Hepatocyte (in vitro differentiated cells): ENCODE measurements at regions not wholly inside any gene's neighbourhood (a gene's known extent, or its start where the extent isn't known, plus 50 kb on each side); places are given as distances from the start of the nearest gene placed in this dataset.
"Not testable (repeated sequence)": the region's sequence is repeated elsewhere in the genome, so short reads cannot be mapped to it uniquely, and the experiment has no call there.

ENCODE experiments used
- DNase-seq: peaks from one replicate; pipeline ENCODE4 v3.0.0-alpha.2; 2016; ENCODE audit warnings: low spot score
- H2AFZ ChIP-seq: fragments of 200-600 bp; sonication (generic); 2 replicates; pipeline ENCODE4 v1.6.0; 2016; ENCODE audit warnings: antibody characterized with exemption, mild to moderate bottlenecking
- H3K27ac ChIP-seq: fragments of 200-600 bp; sonication (generic); 2 replicates; pipeline ENCODE4 v1.5.1; 2016; ENCODE audit warnings: mild to moderate bottlenecking
- H3K27me3 ChIP-seq: fragments of 200-600 bp; sonication (generic); 2 replicates; pipeline ENCODE4 v1.6.1; 2016
- H3K36me3 ChIP-seq: fragments of 200-600 bp; sonication (generic); replicated peaks from 2 replicates; pipeline ENCODE4 v1.5.1; 2016; ENCODE audit warnings: low read depth; ENCODE audit not compliant: insufficient read depth
- H3K4me1 ChIP-seq: fragments of 200-600 bp; sonication (generic); 2 replicates; pipeline ENCODE4 v1.5.1; 2016; ENCODE audit warnings: mild to moderate bottlenecking, moderate library complexity; ENCODE audit not compliant: insufficient read depth
- H3K4me2 ChIP-seq: fragments of 200-600 bp; sonication (generic); 2 replicates; pipeline ENCODE4 v1.6.0; 2016
- H3K4me3 ChIP-seq: fragments of 200-600 bp; sonication (generic); 2 replicates; pipeline ENCODE4 v1.5.1; 2016; ENCODE audit warnings: mild to moderate bottlenecking
- H3K79me2 ChIP-seq: fragments of 200-600 bp; sonication (generic); 2 replicates; pipeline ENCODE4 v1.6.0; 2017; ENCODE audit warnings: mild to moderate bottlenecking
- H3K9me2 ChIP-seq: fragments of 200-600 bp; sonication (generic); replicated peaks from 2 replicates; pipeline ENCODE4 v1.6.0; 2017; ENCODE audit warnings: mild to moderate bottlenecking; ENCODE audit not compliant: insufficient read depth
- H3K9me3 ChIP-seq: fragments of 200-600 bp; sonication (generic); 2 replicates; pipeline ENCODE4 v1.5.1; 2016; ENCODE audit warnings: low read depth, mild to moderate bottlenecking
- H4K20me1 ChIP-seq: fragments of 200-600 bp; sonication (generic); 2 replicates; pipeline ENCODE4 v1.6.0; 2016; ENCODE audit warnings: mild to moderate bottlenecking; ENCODE audit not compliant: insufficient read depth, poor library complexity, severe bottlenecking
- EZH2 ChIP-seq: fragments of 200-600 bp; sonication (generic); IDR thresholded peaks from 2 replicates; pipeline ENCODE4 v1.6.1; 2016; ENCODE audit warnings: antibody characterized with exemption, mild to moderate bottlenecking, borderline replicate concordance
- EZH2phosphoT487 ChIP-seq: fragments of 200-600 bp; sonication (generic); IDR thresholded peaks from one replicate; pipeline ENCODE4 v1.6.1; 2018; ENCODE audit warnings: antibody characterized with exemption, mild to moderate bottlenecking, low read depth, moderate library complexity; ENCODE audit not compliant: unreplicated experiment, severe bottlenecking
- WGBS: methylation state at CpG from one replicate; pipeline ENCODE4 v1.1.6; 2016; ENCODE audit warnings: low lambda C conversion rate; ENCODE audit errors: missing lambda C conversion rate; 5-methylcytosine and 5-hydroxymethylcytosine counted together
- TF ChIP-seq, protein P1 (sequence below): fragments of 200-600 bp; sonication (generic); IDR thresholded peaks from 2 replicates; pipeline ENCODE4 v1.5.1; 2016; ENCODE audit warnings: antibody characterized with exemption, mild to moderate bottlenecking; ENCODE audit not compliant: poor library complexity

DNA sequence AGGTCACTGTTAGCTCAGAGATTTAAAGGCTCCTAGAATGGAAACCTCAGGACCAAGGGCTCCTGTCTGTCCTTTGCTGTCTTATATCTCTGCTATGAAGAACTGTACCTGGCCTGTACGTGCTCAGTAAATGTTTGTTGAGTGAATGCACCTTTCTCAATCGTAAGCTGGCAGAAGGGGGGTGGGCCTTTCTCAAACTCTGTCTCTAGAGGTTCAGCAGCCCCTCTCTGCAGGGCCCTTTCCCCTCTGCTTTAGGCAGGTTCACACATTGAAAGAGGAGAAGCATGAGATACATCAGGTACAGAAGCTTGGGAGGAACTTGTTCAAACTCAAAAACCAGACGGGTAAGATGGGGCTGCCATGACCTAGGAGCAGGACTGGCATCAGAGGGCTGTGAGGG is 155.6 kb downstream of the GOLGA6L4 start:
- no peaks in the 10 kb centered on the region for H3K9me3 ChIP-seq
- H3K27me3 ChIP-seq: no peaks in the 10 kb centered on the region
- H3K4me1 ChIP-seq: no peaks in the 10 kb centered on the region
- no peaks in the 10 kb centered on the region for H3K9me2 ChIP-seq
- H3K4me3 ChIP-seq: no peak overlapping the region
- no peak overlapping the region for H3K4me2 ChIP-seq
- H3K79me2 ChIP-seq: no peaks in the 10 kb centered on the region
- TF ChIP-seq EZH2phosphoT487 (no peak), EZH2 (no peak)
- TF ChIP-seq, protein P1, sequence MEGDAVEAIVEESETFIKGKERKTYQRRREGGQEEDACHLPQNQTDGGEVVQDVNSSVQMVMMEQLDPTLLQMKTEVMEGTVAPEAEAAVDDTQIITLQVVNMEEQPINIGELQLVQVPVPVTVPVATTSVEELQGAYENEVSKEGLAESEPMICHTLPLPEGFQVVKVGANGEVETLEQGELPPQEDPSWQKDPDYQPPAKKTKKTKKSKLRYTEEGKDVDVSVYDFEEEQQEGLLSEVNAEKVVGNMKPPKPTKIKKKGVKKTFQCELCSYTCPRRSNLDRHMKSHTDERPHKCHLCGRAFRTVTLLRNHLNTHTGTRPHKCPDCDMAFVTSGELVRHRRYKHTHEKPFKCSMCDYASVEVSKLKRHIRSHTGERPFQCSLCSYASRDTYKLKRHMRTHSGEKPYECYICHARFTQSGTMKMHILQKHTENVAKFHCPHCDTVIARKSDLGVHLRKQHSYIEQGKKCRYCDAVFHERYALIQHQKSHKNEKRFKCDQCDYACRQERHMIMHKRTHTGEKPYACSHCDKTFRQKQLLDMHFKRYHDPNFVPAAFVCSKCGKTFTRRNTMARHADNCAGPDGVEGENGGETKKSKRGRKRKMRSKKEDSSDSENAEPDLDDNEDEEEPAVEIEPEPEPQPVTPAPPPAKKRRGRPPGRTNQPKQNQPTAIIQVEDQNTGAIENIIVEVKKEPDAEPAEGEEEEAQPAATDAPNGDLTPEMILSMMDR: no peak
- DNase-seq: no peak
- H3K27ac ChIP-seq: no peak overlapping the region
- WGBS: 75% methylated on average over 3 of the region's 3 CpGs
- H4K20me1 ChIP-seq: no peaks in the 10 kb centered on the region
- no peaks in the 10 kb centered on the region for H3K36me3 ChIP-seq
- H2AFZ ChIP-seq: no peak overlapping the region

DNA sequence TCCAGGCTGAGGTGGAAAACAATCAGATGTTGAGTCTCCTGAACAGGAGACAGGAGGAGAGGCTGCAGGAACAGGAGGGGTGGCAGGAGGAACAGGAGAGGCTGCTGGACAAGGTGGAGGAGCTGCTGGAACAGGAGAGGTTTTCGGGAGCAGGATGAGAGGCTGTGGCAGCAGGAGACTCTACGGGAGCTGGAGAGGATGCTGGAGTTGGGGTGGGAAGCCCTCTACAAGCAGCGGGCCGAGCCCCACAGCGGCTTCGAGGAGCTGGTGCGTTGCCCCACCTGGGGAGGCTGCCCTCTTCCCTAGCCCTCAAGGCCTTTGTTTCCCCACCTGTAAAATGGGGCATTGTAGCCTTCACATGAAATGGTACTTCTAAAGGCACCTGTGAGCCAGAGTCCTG is 156.4 kb downstream of the GOLGA6L4 start:
- H3K79me2 ChIP-seq, H3K27me3 ChIP-seq, H4K20me1 ChIP-seq, DNase-seq, H3K36me3 ChIP-seq, H3K9me3 ChIP-seq, H3K4me3 ChIP-seq, H3K9me2 ChIP-seq, H2AFZ ChIP-seq, H3K27ac ChIP-seq, H3K4me2 ChIP-seq, H3K4me1 ChIP-seq: not testable (repeated sequence)
- WGBS: 92% methylated on average over 7 of the region's 7 CpGs

- H3K9me2 ChIP-seq, H3K9me3 ChIP-seq, H3K4me1 ChIP-seq, H3K27me3 ChIP-seq, H3K4me3 ChIP-seq, H3K27ac ChIP-seq, H4K20me1 ChIP-seq, H2AFZ ChIP-seq, H3K36me3 ChIP-seq, H3K4me2 ChIP-seq, DNase-seq, H3K79me2 ChIP-seq: not testable (repeated sequence)
- 69% methylated on average over 8 of the region's 8 CpGs for WGBS
These were observed 157.9 kb downstream of the GOLGA6L4 start for GRCh38 chr15:84393386-84393936.

GRCh38 chr15:84393966-84394365 is 158.4 kb downstream of the GOLGA6L4 start:
- H3K27me3 ChIP-seq: not testable (repeated sequence)

DNA sequence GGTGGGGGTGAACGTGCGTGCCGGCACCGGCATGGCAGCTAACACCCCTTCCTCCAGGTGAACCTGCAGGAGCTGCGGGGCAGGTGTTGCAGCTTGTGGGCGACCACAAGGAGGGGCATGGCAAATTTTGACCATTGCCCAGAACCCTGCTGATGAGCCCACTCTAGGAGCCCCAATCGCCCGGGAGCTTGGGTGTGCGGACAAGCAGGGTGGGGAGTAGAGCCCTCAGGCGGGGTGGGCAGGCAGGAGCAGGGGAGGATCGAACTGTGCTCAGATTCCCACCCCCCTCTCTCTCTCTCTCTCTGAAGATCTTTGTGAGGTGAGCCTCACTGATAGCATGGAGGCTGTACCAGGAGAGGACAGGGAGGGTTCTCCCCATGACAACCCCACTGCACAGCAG is 159.8 kb downstream of the GOLGA6L4 start:
- H3K79me2 ChIP-seq, H3K36me3 ChIP-seq, H2AFZ ChIP-seq, H3K9me3 ChIP-seq, H3K4me2 ChIP-seq, H4K20me1 ChIP-seq, H3K4me3 ChIP-seq, H3K27ac ChIP-seq, DNase-seq, H3K4me1 ChIP-seq, H3K9me2 ChIP-seq, H3K27me3 ChIP-seq: not testable (repeated sequence)
- 89% methylated on average over 5 of the region's 11 CpGs for WGBS

More at GRCh38 chr15:84393966-84394365, 158.4 kb downstream of the GOLGA6L4 start:
- DNase-seq, H4K20me1 ChIP-seq, H3K36me3 ChIP-seq, H2AFZ ChIP-seq, H3K4me3 ChIP-seq, H3K9me2 ChIP-seq, H3K4me1 ChIP-seq, H3K9me3 ChIP-seq, H3K79me2 ChIP-seq, H3K27ac ChIP-seq, H3K4me2 ChIP-seq: not testable (repeated sequence)
- 96% methylated on average over 5 of the region's 5 CpGs for WGBS

GRCh38 chr15:84395881-84396280 is 160.3 kb downstream of the GOLGA6L4 start:
- H3K9me2 ChIP-seq, H3K27ac ChIP-seq, H3K79me2 ChIP-seq, H3K4me3 ChIP-seq, H4K20me1 ChIP-seq, H3K9me3 ChIP-seq, H3K4me1 ChIP-seq, DNase-seq, H3K27me3 ChIP-seq, H2AFZ ChIP-seq, H3K4me2 ChIP-seq, H3K36me3 ChIP-seq: not testable (repeated sequence)
- 91% methylated on average over 6 of the region's 6 CpGs for WGBS

GRCh38 chr15:84397066-84397465 is 161.5 kb downstream of the GOLGA6L4 start:
- H4K20me1 ChIP-seq, H3K36me3 ChIP-seq, H3K9me3 ChIP-seq, H3K79me2 ChIP-seq, H3K9me2 ChIP-seq, H3K4me2 ChIP-seq, H3K27ac ChIP-seq, H3K4me3 ChIP-seq, H2AFZ ChIP-seq, DNase-seq, H3K4me1 ChIP-seq, H3K27me3 ChIP-seq: not testable (repeated sequence)
- 98% methylated on average over 18 of the region's 18 CpGs for WGBS

GRCh38 chr15:84398087-84398486 is 162.5 kb downstream of the GOLGA6L4 start:
- not testable (repeated sequence) for H3K9me3 ChIP-seq, H3K27ac ChIP-seq, H3K79me2 ChIP-seq, H3K4me3 ChIP-seq, DNase-seq, H3K36me3 ChIP-seq, H3K4me2 ChIP-seq, H4K20me1 ChIP-seq, H3K27me3 ChIP-seq, H3K4me1 ChIP-seq, H2AFZ ChIP-seq, H3K9me2 ChIP-seq
- WGBS: 84% methylated on average over 4 of the region's 4 CpGs
